Vagina (tissue), 2 donors: ENCODE measurements at regions not wholly inside any gene's neighbourhood (a gene's known extent, or its start where the extent isn't known, plus 50 kb on each side); places are given as distances from the start of the nearest gene placed in this dataset.

ENCODE experiments used
- CTCF ChIP-seq, 3 experiments: fragments of 450-650 bp in 2 of 3; fragments of 200-600 bp in 1 of 3; sonication (generic) in 1 of 3; IDR thresholded peaks; one replicate each; pipeline ENCODE4 v1.5.1; 2017 to 2019; ENCODE audit warnings: antibody characterized with exemption in 3 of 3, mild to moderate bottlenecking in 2 of 3, moderate library complexity in 2 of 3
- POLR2A ChIP-seq, 2 donors: fragments of 450-650 bp; IDR thresholded peaks; one replicate each; pipeline ENCODE4 v1.6.1; 2017; ENCODE audit warnings: antibody characterized with exemption in 2 of 2, mild to moderate bottlenecking in 2 of 2, moderate library complexity in 2 of 2
- POLR2AphosphoS5 ChIP-seq, 2 donors: sonication (generic); formaldehyde crosslinking; IDR thresholded peaks; one replicate each; pipeline ENCODE4 v1.9.0; 2017; ENCODE audit warnings: antibody characterized with exemption in 2 of 2, mild to moderate bottlenecking in 2 of 2, low read depth in 1 of 2; ENCODE audit not compliant: insufficient read depth in 1 of 2

- TF ChIP-seq CTCF (IDR thresholded peaks at IDR 0.05): no peak
- no peak for TF ChIP-seq POLR2A (IDR thresholded peaks at IDR 0.05)
- TF ChIP-seq POLR2AphosphoS5 (IDR thresholded peaks at IDR 0.05; ENCODE audit: insufficient read depth in 1 of 2, low read depth in 1 of 2): no peak
Observed at GRCh38 chr17:53942436-53942835, 119.7 kb downstream of the KIF2B start.
